ENCODE measurements at regions not wholly inside any gene's neighbourhood (a gene's known extent, or its start where the extent isn't known, plus 50 kb on each side); places are given as distances from the start of the nearest gene placed in this dataset.

DNA sequence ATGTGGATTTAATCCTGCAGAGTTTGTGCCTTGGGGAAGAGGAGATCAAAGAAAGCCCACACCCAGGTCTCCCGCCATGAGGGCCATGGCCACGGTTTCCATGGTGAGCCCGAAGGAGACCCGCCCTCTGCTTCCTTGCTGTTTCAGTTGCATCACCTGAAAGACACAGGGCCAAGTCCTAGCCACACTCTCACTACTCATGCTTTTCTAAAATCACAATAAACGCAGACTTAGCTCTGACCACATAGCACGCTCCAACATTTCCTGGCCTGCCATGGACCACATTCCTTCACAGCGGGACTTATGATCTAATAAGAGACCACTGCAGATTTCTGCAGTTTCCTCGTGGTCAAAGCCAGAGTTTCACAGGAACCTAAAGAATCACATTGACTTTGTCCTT lies 426.0 kb upstream of the NR3C2 start:
- H3K36me3 ChIP-seq (ENCODE audit: insufficient read depth, low read length) = no peaks in the 10 kb centered on the region
- no peaks in the 10 kb centered on the region for H3K79me2 ChIP-seq (ENCODE audit: insufficient read depth, low read length)
- no peaks in the 10 kb centered on the region for H3K4me1 ChIP-seq (ENCODE audit: insufficient read depth, low read length)
- TF ChIP-seq, protein P1, sequence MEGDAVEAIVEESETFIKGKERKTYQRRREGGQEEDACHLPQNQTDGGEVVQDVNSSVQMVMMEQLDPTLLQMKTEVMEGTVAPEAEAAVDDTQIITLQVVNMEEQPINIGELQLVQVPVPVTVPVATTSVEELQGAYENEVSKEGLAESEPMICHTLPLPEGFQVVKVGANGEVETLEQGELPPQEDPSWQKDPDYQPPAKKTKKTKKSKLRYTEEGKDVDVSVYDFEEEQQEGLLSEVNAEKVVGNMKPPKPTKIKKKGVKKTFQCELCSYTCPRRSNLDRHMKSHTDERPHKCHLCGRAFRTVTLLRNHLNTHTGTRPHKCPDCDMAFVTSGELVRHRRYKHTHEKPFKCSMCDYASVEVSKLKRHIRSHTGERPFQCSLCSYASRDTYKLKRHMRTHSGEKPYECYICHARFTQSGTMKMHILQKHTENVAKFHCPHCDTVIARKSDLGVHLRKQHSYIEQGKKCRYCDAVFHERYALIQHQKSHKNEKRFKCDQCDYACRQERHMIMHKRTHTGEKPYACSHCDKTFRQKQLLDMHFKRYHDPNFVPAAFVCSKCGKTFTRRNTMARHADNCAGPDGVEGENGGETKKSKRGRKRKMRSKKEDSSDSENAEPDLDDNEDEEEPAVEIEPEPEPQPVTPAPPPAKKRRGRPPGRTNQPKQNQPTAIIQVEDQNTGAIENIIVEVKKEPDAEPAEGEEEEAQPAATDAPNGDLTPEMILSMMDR (IDR thresholded peaks at IDR 0.05; ENCODE audit: extremely low read depth, low read depth, low read length) = no peak
- H3K27me3 ChIP-seq (ENCODE audit: insufficient read depth, low read length) = no peaks in the 10 kb centered on the region
- DNase-seq (ENCODE audit: insufficient read length, low spot score, missing footprints) = no peak
- no peaks in the 10 kb centered on the region for H4K20me1 ChIP-seq (ENCODE audit: insufficient read depth, low read length)
- H3K4me3 ChIP-seq (ENCODE audit: insufficient read depth, low read length) = no peak overlapping the region
- H3K9me3 ChIP-seq (ENCODE audit: low read depth, low read length) = no peaks in the 10 kb centered on the region
- no peak overlapping the region for H3K27ac ChIP-seq (ENCODE audit: low read depth, low read length)
- no peak overlapping the region for H2AFZ ChIP-seq (ENCODE audit: low read length)
- no peak overlapping the region for H3K4me2 ChIP-seq (ENCODE audit: insufficient read depth, low read length)

DNA sequence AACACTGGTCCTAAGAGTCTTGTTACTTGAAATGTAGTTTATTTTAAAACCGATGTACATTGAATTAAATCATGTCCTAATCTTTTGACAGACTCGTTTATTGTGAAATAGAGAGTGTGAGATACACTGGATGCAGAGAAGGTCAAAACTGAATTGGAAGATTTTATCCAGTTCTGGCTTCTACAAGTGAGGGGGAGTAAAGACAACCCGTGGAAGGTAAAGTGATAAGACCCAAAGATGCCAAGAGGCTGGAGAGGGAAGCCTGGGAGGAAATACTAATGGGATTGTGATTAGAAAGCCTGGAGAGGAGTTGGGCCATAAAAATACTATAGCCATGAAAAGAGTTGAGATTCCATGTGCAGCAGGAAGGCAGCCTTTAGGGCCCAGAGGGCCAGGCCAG lies 424.5 kb upstream of the NR3C2 start:
- Histone ChIP-seq H3K36me3 (ENCODE audit: insufficient read depth, low read length) (no peaks in the 10 kb centered on the region), H4K20me1 (ENCODE audit: insufficient read depth, low read length) (no peaks in the 10 kb centered on the region), H3K27me3 (ENCODE audit: insufficient read depth, low read length) (no peaks in the 10 kb centered on the region), H3K79me2 (ENCODE audit: insufficient read depth, low read length) (no peaks in the 10 kb centered on the region), H3K27ac (ENCODE audit: low read depth, low read length) (no peak overlapping the region), H3K4me3 (ENCODE audit: insufficient read depth, low read length) (no peak overlapping the region), H3K4me2 (ENCODE audit: insufficient read depth, low read length) (no peak overlapping the region), H2AFZ (ENCODE audit: low read length) (no peak overlapping the region), H3K9me3 (ENCODE audit: low read depth, low read length) (no peaks in the 10 kb centered on the region), H3K4me1 (ENCODE audit: insufficient read depth, low read length) (no peaks in the 10 kb centered on the region)
- TF ChIP-seq, protein P1 (IDR thresholded peaks at IDR 0.05; ENCODE audit: extremely low read depth, low read depth, low read length) = no peak
- DNase-seq (ENCODE audit: insufficient read length, low spot score, missing footprints) = no peak

DNA sequence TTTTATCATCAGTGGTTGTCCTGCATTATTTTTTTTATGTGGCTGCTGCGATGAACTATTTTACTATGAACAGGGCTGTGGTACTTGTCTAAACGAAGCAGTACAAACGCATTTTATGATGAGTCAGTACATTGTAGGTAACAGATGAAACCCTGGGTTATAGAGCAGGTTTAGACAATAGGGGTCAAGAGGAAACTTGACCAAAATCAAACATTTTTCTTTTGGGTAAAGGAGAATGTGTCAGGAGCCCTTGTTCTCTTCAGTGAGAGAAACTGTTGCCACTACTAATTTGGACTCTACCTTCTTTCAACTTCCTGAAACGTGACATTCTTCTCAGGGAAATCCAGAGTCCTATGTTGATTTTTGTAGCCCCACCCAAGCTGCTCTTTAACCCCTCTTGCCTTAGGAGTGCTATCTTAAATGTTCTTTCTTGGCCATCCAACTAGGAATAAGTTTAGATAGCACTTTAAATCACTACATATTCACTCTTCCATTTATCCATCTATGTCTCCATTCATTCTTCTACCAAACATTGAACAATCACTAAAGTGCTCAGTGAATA lies 415.8 kb upstream of the NR3C2 start:
- H3K4me1 ChIP-seq (ENCODE audit: insufficient read depth, low read length) = no peaks in the 10 kb centered on the region
- no peaks in the 10 kb centered on the region for H4K20me1 ChIP-seq (ENCODE audit: insufficient read depth, low read length)
- H3K9me3 ChIP-seq (ENCODE audit: low read depth, low read length) = no peaks in the 10 kb centered on the region
- no peak overlapping the region for H3K4me3 ChIP-seq (ENCODE audit: insufficient read depth, low read length)
- no peak overlapping the region for H3K4me2 ChIP-seq (ENCODE audit: insufficient read depth, low read length)
- TF ChIP-seq, protein P1 (IDR thresholded peaks at IDR 0.05; ENCODE audit: extremely low read depth, low read depth, low read length) = no peak
- H3K27me3 ChIP-seq (ENCODE audit: insufficient read depth, low read length) = no peaks in the 10 kb centered on the region
- H3K36me3 ChIP-seq (ENCODE audit: insufficient read depth, low read length) = no peaks in the 10 kb centered on the region
- H3K79me2 ChIP-seq (ENCODE audit: insufficient read depth, low read length) = no peaks in the 10 kb centered on the region
- DNase-seq (ENCODE audit: insufficient read length, low spot score, missing footprints) = no peak
- no peak overlapping the region for H3K27ac ChIP-seq (ENCODE audit: low read depth, low read length)
- no peak overlapping the region for H2AFZ ChIP-seq (ENCODE audit: low read length)

DNA sequence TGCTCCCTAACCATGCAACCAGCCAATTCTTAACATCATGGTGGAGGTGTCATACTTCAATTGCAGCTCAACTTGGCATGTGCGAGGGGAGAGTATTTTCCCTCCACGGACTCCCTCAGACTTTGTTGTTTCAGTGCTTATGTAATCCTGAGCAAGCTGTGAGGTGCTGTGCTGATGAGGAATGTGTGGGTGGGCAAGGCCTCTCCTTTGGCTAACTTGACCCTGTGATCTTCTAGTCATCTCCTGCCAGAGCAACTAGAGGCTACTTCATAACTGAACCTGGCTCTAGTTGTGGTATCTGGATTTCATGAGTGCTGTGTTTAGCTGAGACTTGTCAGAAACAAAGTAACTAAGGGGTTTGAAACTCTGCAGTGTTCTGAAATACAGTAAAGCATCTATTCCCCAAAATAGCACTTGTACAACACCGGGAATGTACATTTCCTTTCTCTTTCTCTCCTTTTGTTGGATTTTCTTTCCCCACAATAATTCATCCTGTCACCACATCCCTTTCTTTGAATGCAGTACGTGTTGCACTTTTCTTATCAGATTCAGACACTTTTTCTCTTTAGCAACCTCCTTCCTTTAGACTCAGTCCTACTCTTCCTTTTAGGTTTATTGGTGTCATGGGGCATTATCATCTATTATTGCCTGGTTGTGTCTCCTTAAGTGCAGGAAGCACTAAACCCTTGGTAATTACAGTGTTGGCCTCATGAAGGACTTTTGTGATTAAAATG lies 415.2 kb upstream of the NR3C2 start:
- Histone ChIP-seq H3K9me3 (ENCODE audit: low read depth, low read length) (no peaks in the 10 kb centered on the region), H3K4me1 (ENCODE audit: insufficient read depth, low read length) (no peaks in the 10 kb centered on the region), H3K27me3 (ENCODE audit: insufficient read depth, low read length) (no peaks in the 10 kb centered on the region), H3K36me3 (ENCODE audit: insufficient read depth, low read length) (no peaks in the 10 kb centered on the region), H3K27ac (ENCODE audit: low read depth, low read length) (no peak overlapping the region), H2AFZ (ENCODE audit: low read length) (no peak overlapping the region), H3K79me2 (ENCODE audit: insufficient read depth, low read length) (no peaks in the 10 kb centered on the region), H3K4me3 (ENCODE audit: insufficient read depth, low read length) (no peak overlapping the region), H4K20me1 (ENCODE audit: insufficient read depth, low read length) (no peaks in the 10 kb centered on the region), H3K4me2 (ENCODE audit: insufficient read depth, low read length) (no peak overlapping the region)
- no peak for DNase-seq (ENCODE audit: insufficient read length, low spot score, missing footprints)
- TF ChIP-seq, protein P1 (IDR thresholded peaks at IDR 0.05; ENCODE audit: extremely low read depth, low read depth, low read length) = no peak
